ENCODE measurements at regions not wholly inside any gene's neighbourhood (a gene's known extent, or its start where the extent isn't known, plus 50 kb on each side); places are given as distances from the start of the nearest gene placed in this dataset.
"Not testable (repeated sequence)": the region's sequence is repeated elsewhere in the genome, so short reads cannot be mapped to it uniquely, and the experiment has no call there.

DNA sequence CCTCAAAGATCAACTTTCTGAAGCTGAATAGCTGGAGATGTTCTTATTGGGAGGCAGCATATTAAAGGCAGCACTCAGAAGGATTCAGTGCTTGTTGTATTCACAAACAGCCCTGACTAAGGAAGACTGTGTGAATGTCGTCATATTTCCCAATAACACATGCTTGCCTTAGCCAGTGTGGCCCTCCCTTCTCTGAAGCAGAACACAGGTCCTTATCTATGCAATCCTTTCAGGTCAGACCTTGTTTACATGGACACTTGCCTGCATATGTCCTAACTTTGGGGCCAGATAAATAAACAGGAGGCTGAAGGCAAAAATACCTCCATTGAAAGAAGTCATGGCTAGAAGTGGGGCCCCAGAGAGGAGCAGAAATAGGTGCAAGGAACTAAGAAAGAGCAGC, 97.2 kb downstream of the SLC4A3 start:
- DNase-seq (ENCODE audit: low read depth in 1 of 2, low spot score in 1 of 2): no peak

GRCh38 chr2:219726916-219727315, 99.5 kb downstream of the SLC4A3 start:
- DNase-seq (ENCODE audit: low read depth in 1 of 2, low spot score in 1 of 2): no peak

DNA sequence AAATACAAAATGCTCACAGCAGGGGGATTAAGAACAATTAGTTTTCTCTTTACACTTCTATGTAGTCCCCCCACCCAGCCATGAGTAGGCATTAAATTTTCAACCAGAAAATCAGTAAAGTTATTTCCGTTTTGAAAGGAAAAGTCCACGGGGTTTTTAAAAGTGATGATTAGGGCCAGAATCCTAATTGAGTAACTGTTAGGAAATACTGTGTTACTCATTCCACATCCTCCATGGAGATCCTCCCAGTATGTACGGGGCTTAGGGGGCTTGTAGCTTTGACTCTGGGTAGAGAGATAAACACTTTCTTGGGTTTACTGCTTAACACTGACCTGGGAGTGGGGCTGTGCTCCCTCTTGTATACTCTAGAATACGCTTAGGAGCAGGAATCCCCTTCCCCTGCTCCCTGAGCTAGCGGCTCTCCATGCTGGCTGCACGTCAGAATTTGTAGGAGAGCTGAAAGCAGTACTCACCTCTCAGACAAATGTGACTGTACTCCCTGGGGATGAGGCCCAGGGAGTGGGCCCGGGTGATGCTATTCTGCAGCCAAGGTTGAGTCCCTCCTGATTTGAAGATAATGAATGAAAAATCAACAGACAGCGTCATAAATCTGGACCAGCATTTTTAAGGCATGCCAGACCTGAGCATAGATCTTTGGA, 100.5 kb downstream of the SLC4A3 start:
- no peak for DNase-seq (ENCODE audit: low read depth in 1 of 2, low spot score in 1 of 2)

GRCh38 chr2:219728991-219729487, 101.6 kb downstream of the SLC4A3 start:
- DNase-seq (ENCODE audit: low read depth in 1 of 2, low spot score in 1 of 2): no peak

DNA sequence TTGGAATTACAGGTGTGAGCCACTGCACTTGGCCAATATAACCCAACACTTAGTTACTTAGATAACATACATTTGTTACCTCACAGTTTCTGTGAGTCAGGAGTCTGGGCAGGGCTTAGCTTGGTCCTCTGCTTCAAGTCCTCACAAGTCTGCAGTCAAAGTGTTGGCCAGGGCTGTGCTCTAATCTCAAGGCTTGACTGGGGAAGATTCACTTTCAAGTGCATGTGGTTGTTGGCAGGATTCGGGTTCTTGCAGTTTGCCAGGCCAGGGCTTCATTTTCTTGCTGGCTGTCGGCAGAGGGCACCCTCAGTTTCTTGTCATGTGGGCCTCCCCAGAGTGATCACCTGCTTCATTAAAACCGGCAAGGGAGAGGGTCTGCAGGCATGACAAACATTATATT, 103.7 kb downstream of the SLC4A3 start:
- no peak for DNase-seq (ENCODE audit: low read depth in 1 of 2, low spot score in 1 of 2)

DNA sequence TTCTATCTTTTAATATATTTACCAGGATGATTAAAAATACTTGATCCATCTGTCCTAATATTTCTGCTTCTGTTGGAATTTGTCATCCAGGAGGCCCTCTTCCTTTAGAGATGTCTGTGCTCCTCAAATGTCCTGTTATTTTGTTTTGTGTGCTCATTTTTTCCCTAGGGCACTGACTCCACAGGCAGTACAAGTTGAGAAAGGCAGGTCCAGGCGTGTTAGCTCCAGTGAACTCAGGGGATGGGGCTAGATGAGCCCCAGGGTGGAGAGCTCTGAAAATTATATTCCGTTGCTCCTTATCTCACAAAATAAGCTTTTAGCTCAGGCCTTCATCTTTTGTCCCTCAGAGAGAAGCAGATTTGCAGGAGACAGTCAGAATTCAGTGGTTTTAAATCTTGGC, 105.7 kb downstream of the SLC4A3 start:
- no peak for DNase-seq (ENCODE audit: low read depth in 1 of 2, low spot score in 1 of 2)

- no peak for DNase-seq (ENCODE audit: low read depth in 1 of 2, low spot score in 1 of 2)
Observed at GRCh38 chr2:219733746-219734145, 106.3 kb downstream of the SLC4A3 start.

DNA sequence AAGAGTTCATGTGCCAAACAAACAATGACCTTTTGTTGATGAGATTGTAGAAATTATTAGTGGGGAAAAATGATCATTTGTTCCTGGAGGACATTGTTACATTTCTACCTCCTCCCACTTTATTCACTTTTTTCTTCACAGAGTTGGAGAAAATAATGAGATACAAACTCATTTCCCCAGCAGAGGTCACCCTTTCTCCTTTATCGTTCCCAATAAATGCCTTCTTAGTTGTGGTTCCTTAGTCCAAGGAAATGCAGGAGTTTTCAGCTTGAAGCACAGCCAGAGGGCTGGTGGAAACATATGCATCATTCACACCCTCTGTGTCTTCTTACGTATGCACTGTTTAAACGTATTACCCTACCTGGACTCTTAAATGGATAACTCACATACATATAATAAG, 108.8 kb downstream of the SLC4A3 start:
- DNase-seq (ENCODE audit: low read depth in 1 of 2, low spot score in 1 of 2): no peak

GRCh38 chr2:219737270-219737691, 109.9 kb downstream of the SLC4A3 start:
- DNase-seq (ENCODE audit: low read depth in 1 of 2, low spot score in 1 of 2): no peak

DNA sequence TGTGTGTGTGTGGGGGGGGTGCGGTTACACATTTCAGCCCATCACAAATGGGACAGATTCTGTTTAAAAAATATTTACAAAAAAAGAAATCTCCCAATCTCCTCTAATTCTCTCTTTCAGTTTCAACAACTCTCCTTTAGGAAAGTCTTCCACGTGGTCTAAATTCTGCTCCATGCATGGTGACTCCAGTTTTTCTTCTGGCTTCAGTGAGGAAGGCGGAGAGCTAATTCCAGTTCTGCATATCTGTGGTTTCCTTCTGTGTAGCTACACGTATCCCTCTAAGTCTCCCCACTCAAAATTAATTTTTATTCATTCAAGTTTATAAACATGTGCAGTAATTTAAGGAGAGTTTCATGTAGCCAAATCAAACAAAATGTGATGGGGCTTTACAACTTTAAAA, 111.6 kb downstream of the SLC4A3 start:
- DNase-seq (ENCODE audit: low read depth in 1 of 2, low spot score in 1 of 2): no peak

GRCh38 chr2:219739866-219740440, 112.5 kb downstream of the SLC4A3 start:
- DNase-seq (ENCODE audit: low read depth in 1 of 2, low spot score in 1 of 2): no peak

DNA sequence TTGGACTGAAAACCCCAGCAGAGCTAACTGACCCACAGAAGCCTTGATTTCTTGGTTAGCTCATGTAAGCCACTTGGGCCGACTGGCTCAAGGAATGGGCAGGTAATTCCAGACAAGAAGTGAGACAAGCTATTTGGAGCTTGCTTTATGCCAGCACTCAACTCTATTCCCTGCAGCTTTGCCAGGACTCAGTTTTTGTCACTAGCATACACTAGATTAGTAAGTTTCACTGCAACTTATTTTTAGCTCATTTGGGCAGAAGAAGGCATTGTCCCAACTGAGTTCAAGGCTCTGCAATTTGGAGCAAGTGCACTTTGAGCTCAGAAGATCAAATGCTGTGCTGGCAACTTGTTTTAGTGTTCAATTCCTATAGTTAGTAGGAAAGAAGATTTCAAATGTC, 116.1 kb downstream of the SLC4A3 start:
- no peak for DNase-seq (ENCODE audit: low read depth in 1 of 2, low spot score in 1 of 2)

- no peak for DNase-seq (ENCODE audit: low read depth in 1 of 2, low spot score in 1 of 2)
Observed at GRCh38 chr2:219744066-219744465, 116.6 kb downstream of the SLC4A3 start.

DNA sequence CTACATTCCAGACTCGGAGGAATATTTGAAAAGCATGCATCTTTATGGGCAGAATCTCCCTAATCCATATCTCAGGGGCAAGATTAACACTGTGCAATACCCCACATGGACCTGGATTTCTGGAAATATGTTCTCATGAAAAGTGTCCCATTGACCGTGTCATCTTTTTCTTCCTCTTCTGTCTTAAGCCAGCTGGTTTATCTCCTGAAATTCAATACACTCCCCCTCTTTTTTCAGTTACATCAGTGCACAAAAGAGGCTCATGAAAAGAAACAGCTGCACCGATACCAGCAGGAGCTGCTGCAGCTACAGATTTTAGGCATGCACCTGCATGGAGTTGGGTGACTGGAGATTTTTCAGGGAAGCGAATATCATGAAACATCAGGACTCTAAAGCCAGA, 117.2 kb downstream of the SLC4A3 start:
- DNase-seq (ENCODE audit: low read depth in 1 of 2, low spot score in 1 of 2): no peak

DNA sequence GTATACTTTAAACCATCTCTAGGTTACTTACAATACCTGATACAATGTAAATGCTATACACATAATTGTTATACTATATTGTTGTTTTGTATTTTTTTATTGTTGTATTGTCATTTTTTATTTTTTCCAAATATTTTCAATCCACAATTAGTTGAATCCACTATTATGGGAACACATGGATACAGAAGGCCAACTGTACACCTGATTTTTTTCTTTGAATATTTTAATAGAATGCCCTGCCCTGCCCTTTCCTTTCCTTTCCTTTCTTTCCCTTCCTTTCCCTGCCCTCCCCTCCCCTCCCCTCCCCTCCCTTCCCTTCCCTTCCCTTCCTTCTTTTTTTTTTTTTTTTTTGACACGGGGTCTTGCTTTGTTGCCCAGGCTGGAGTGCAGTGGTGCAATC, 120.2 kb downstream of the SLC4A3 start:
- DNase-seq (ENCODE audit: low read depth in 1 of 2, low spot score in 1 of 2): no peak

DNA sequence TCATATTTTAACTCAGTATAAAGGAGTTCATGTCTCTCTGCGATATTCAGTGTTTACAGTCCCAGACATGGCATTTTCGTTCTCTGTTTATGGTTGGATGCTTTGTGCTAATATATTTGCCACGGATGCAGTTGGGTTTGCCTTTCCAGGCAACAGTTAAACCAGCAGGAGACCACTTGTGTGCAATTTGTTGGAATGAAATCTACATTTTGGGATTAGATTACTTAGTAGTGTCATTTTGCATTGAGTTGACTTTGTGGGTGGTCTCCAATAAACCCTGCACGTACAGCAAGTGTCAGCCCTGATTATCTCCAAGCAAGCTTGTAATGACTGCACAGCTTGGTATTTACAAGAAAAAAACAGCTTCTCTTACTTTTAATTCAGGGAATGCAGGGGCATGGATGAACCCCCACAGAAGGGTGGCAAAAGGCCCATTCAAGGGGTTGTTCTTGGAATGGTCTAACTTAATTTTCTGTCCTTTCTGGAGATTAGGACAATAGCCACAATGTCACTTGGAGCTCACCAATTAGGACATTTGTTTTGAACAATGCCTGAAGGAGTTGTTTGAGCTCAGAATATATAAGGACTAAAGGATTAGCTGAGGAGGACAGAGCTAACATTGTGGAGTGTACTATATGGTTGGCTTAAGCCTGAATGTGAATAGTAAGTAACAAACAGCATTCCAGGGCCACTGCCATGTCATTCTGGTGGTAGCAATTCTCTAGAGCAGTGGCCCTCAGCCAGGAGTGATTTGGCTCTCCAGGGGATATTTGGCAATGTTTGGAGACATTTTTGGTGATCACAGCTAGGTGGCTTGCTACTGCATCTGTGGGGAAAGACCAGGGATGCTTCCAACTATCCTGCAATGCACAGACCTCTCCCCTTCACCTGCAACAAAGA, 121.5 kb downstream of the SLC4A3 start:
- no peak for DNase-seq (ENCODE audit: low read depth in 1 of 2, low spot score in 1 of 2)

DNA sequence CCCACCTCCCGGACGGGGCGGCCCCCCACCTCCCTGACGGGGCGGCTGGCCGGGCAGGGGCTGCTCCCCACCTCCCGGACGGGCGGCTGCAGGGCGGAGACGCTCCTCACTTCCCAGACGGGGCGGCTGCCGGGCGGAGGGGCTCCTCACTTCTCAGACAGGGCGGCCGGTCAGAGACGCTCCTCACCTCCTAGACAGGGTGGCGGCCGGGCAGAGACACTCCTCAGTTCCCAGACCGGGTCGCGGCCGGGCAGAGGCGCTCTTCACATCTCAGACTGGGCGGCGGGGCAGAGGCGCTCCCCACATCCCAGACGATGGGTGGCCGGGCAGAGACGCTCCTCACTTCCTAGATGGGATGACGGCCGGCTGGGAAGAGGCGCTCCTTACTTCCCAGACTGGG, 123.7 kb downstream of the SLC4A3 start:
- not testable (repeated sequence) for DNase-seq (ENCODE audit: low read depth in 1 of 2, low spot score in 1 of 2)

DNA sequence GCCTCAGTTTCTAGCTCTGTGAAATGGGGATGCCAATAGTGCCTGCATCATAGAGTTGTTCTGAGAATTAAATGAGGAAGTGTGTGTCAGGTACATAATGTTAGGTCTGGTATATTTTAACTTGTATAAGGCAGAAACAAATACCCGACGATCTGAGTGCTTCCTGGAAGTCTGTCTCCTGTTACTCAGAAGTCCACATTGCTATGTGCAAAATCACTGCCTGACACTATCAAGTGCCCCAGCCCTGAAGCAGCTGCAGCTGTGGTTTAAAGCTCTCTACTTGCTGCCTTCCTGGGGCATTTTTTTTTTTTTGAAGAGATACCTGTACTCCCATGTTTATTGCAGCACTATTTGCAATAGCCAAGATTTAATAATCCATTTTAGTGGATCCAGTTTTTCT, 125.3 kb downstream of the SLC4A3 start:
- DNase-seq (ENCODE audit: low read depth in 1 of 2, low spot score in 1 of 2): no peak

- no peak for DNase-seq (ENCODE audit: low read depth in 1 of 2, low spot score in 1 of 2)
Observed at GRCh38 chr2:219758907-219759680, 131.7 kb downstream of the SLC4A3 start.

DNA sequence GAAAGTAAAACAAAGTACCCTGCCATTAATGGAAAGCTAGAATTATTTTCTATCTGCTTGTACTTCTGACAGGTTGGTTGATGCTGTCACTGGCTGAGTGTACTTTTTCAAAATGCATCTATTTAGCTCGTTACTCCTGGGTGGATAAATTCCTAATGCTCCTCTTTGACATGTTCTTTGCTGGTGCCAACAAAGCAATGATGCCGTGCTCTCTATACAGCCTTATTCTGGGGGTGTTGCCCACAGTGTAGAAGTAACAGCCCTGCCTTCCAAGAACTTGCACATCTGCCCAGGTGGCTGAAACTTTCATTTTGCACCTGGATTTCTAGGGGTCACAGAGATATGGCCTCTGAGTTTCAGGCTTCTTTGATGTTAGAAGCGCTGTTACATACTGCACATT, 132.4 kb downstream of the SLC4A3 start:
- DNase-seq (ENCODE audit: low read depth in 1 of 2, low spot score in 1 of 2): no peak

- DNase-seq (ENCODE audit: low read depth in 1 of 2, low spot score in 1 of 2): no peak
Observed at GRCh38 chr2:219765231-219765911, 137.9 kb downstream of the SLC4A3 start.

Data from activated CD4-positive, alpha-beta T cell treated with anti-CD3 and anti-CD28 coated beads, Interleukin-2, amount 50 U/mL, for 24 hours (primary cell).